ENCODE measurements at regions not wholly inside any gene's neighbourhood (a gene's known extent, or its start where the extent isn't known, plus 50 kb on each side); places are given as distances from the start of the nearest gene placed in this dataset.
"Not testable (repeated sequence)": the region's sequence is repeated elsewhere in the genome, so short reads cannot be mapped to it uniquely, and the experiment has no call there.

GRCh38 chr6:159594106-159594749 is 98.8 kb downstream of the SOD2 start:
- DNase-seq = no peak

- DNase-seq = no peak
These were observed 102.2 kb downstream of the SOD2 start for GRCh38 chr6:159590835-159591234.

GRCh38 chr6:159586684-159587083 is 106.4 kb downstream of the SOD2 start:
- no peak for DNase-seq

- no peak for DNase-seq
These were observed 110.3 kb downstream of the SOD2 start for GRCh38 chr6:159582736-159583135.

- no peak for DNase-seq
These were observed 114.4 kb downstream of the SOD2 start for GRCh38 chr6:159578629-159579028.

- DNase-seq = no peak
These were observed 115.5 kb downstream of the SOD2 start for GRCh38 chr6:159577564-159577963.

- no peak for DNase-seq
These were observed 120.5 kb downstream of the SOD2 start for GRCh38 chr6:159572439-159573110.

- DNase-seq = no peak
These were observed 127.8 kb downstream of the SOD2 start for GRCh38 chr6:159565181-159565710.

- no peak for DNase-seq
These were observed 128.6 kb downstream of the SOD2 start for GRCh38 chr6:159564456-159564855.

GRCh38 chr6:159557031-159557430 is 136.0 kb downstream of the SOD2 start:
- DNase-seq = no peak

- DNase-seq = no peak
These were observed 137.8 kb downstream of the SOD2 start for GRCh38 chr6:159555082-159555875.

GRCh38 chr6:159541296-159541695 is 151.7 kb downstream of the SOD2 start:
- DNase-seq = no peak

GRCh38 chr6:159540883-159541282 is 152.2 kb downstream of the SOD2 start:
- no peak for DNase-seq

GRCh38 chr6:159540152-159540551 is 152.9 kb downstream of the SOD2 start:
- DNase-seq = no peak

- not testable (repeated sequence) for DNase-seq
These were observed 155.0 kb downstream of the SOD2 start for GRCh38 chr6:159538031-159538430.

GRCh38 chr6:159535656-159536350 is 157.2 kb downstream of the SOD2 start:
- DNase-seq = no peak

GRCh38 chr6:159533568-159533967 is 159.5 kb downstream of the SOD2 start:
- DNase-seq = no peak

GRCh38 chr6:159533016-159533415 is 160.0 kb downstream of the SOD2 start:
- no peak for DNase-seq

GRCh38 chr6:159532155-159532554 is 160.9 kb downstream of the SOD2 start:
- DNase-seq = no peak

GRCh38 chr6:159529934-159530333 is 163.1 kb downstream of the SOD2 start:
- no peak for DNase-seq

GRCh38 chr6:159527351-159527750 is 165.7 kb downstream of the SOD2 start:
- DNase-seq = no peak

- no peak for DNase-seq
These were observed 167.5 kb downstream of the SOD2 start for GRCh38 chr6:159525445-159526025.

All from dermis blood vessel endothelial cell (primary cell).